Uterus (tissue), 3 donors: ENCODE measurements at regions not wholly inside any gene's neighbourhood (a gene's known extent, or its start where the extent isn't known, plus 50 kb on each side); places are given as distances from the start of the nearest gene placed in this dataset.
A peak's percentile ranks its signal among the peaks of the same experiment; 100 is the strongest.

ENCODE experiments used
- DNase-seq, 2 donors: peaks; one replicate each; pipeline ENCODE4 v3.0.0-alpha.2; 2019 to 2020
- H3K27ac ChIP-seq, 2 donors: fragments of 200-600 bp; sonication (generic); 1 replicate in 1 of 2; 2 replicates in 1 of 2; pipeline ENCODE4 v1.5.1; 2016 to 2018
- H3K27me3 ChIP-seq, 2 donors: fragments of 200-600 bp; sonication (generic); one replicate each; pipeline ENCODE4 v1.5.1; 2018 to 2019; ENCODE audit warnings: control low read depth in 1 of 2
- H3K36me3 ChIP-seq, 2 donors: fragments of 200-600 bp; sonication (generic); one replicate each; pipeline ENCODE4 v1.5.1; 2019; ENCODE audit warnings: control low read depth in 1 of 2
- H3K4me1 ChIP-seq, 2 donors: fragments of 200-600 bp; sonication (generic); one replicate each; pipeline ENCODE4 v1.5.1; 2018 to 2019; ENCODE audit warnings: control low read depth in 1 of 2
- H3K4me3 ChIP-seq, 2 donors: fragments of 200-600 bp; sonication (generic); 1 replicate in 1 of 2; 2 replicates in 1 of 2; pipeline ENCODE4 v1.5.1; 2018 to 2019; ENCODE audit warnings: mild to moderate bottlenecking in 1 of 2
- H3K9me3 ChIP-seq, 2 donors: fragments of 200-600 bp; sonication (generic); one replicate each; pipeline ENCODE4 v1.5.1; 2019; ENCODE audit warnings: control low read depth in 1 of 2
- POLR2A ChIP-seq, 2 donors: fragments of 450-650 bp; IDR thresholded peaks; one replicate each; pipeline ENCODE4 v1.6.1; 2016; ENCODE audit warnings: antibody characterized with exemption in 2 of 2, mild to moderate bottlenecking in 1 of 2, moderate library complexity in 1 of 2
- intact Hi-C: fragments of 100-400 bp; cut with DNase I; formaldehyde crosslinking; loops from one replicate; pipeline ENCODE4 v1.15.1; 2023; ENCODE audit warnings: low total_unique reads
- TF ChIP-seq, protein P1 (sequence below), 4 experiments: fragments of 200-600 bp in 2 of 4; fragments of 450-650 bp in 2 of 4; sonication (generic) in 2 of 4; IDR thresholded peaks; one replicate each; pipeline ENCODE4 v1.5.1; 2016 to 2019; ENCODE audit warnings: antibody characterized with exemption in 4 of 4, mild to moderate bottlenecking in 2 of 4, moderate library complexity in 1 of 4
- donor health status: DM: yes; HTN: yes; CAD: no.

DNA sequence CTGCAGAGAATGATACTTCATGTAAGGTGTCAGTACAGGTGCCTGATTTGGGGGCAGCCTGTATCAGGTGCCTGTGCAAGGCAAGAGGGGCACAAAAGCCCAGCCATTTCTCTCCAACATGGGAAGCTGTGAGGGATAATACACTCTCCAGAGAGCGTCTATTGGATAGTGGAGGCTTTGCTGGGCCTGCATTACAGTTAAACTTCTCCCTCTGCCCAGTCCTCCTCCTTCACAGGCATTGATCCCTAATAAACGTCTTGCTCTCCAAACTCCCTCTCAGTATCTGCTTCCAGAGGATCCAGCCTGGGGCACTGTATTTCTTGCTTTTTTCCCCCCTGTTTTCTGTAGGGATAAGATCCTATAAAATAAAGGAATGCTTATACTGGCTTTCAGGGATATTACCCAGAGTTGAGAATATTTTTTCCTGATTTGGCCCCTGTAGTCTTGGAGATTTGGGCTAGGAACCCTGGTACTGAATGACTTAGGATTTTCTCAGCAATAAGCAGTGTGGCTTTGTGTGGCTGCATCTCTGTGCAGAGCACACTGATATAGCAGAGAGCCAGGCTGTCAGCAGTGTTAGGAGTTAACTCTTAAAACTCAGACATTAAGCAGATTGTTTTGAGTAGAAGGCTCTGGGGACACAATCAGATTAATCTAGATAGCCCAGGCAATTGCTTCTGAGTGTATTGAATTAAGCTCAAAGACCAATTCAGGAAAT is 330.6 kb downstream of the CYRIA start:
- H3K27ac ChIP-seq = no peak overlapping the region
- H3K36me3 ChIP-seq = no peaks in the 10 kb centered on the region
- H3K9me3 ChIP-seq = no peaks in the 10 kb centered on the region
- intact Hi-C loops = no loop called here
- no peaks in the 10 kb centered on the region for H3K27me3 ChIP-seq
- no peak for DNase-seq
- TF ChIP-seq, protein P1, sequence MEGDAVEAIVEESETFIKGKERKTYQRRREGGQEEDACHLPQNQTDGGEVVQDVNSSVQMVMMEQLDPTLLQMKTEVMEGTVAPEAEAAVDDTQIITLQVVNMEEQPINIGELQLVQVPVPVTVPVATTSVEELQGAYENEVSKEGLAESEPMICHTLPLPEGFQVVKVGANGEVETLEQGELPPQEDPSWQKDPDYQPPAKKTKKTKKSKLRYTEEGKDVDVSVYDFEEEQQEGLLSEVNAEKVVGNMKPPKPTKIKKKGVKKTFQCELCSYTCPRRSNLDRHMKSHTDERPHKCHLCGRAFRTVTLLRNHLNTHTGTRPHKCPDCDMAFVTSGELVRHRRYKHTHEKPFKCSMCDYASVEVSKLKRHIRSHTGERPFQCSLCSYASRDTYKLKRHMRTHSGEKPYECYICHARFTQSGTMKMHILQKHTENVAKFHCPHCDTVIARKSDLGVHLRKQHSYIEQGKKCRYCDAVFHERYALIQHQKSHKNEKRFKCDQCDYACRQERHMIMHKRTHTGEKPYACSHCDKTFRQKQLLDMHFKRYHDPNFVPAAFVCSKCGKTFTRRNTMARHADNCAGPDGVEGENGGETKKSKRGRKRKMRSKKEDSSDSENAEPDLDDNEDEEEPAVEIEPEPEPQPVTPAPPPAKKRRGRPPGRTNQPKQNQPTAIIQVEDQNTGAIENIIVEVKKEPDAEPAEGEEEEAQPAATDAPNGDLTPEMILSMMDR (IDR thresholded peaks at IDR 0.05) = no peak
- no peak for TF ChIP-seq POLR2A (IDR thresholded peaks at IDR 0.05)
- no peaks in the 10 kb centered on the region for H3K4me1 ChIP-seq
- H3K4me3 ChIP-seq = no peak overlapping the region

DNA sequence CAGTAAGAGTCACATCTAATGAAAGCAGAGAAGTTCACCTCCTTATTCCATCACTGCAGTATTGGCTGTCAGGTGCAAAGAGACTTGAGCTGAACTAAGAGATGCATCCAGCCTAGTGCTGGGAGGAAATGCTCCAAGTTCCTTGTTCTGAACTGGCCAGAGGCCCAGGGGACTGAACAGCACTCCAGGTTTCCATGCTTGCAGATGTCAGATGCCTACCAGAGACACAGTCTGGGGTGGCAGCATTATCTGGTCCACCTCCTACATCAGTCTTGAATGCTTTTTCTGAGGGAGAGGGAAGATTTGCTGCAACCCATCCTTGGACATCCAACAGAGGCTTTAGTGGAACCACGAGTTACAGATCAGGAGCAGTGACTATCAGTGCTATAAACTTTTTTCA is 331.3 kb downstream of the CYRIA start:
- H3K9me3 ChIP-seq = no peaks in the 10 kb centered on the region
- TF ChIP-seq POLR2A (IDR thresholded peaks at IDR 0.05) = no peak
- TF ChIP-seq, protein P1 (IDR thresholded peaks at IDR 0.05) = no peak
- H3K27me3 ChIP-seq = no peaks in the 10 kb centered on the region
- no peaks in the 10 kb centered on the region for H3K4me1 ChIP-seq
- H3K36me3 ChIP-seq = no peaks in the 10 kb centered on the region
- no peak overlapping the region for H3K4me3 ChIP-seq
- intact Hi-C loops = no loop called here
- DNase-seq = no peak
- no peak overlapping the region for H3K27ac ChIP-seq

DNA sequence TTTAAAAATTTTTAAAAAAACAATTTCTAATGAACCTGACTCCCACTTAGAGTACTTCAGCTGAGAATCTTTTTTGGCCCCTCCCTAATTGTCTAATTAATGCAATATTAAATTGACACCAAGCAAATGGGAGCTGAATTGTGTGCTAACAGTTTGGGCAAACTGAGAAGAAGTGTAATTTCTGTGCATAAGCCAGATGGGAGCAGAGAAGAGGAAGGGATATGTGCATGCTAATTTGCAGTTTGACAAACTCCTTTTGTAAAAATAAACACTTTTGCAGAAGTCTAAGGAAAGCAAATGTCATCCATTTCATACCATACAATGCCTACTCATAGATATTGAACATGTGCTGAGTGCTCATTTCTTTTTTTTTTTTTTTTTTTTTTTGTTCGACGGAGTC is 332.0 kb downstream of the CYRIA start:
- no peak for TF ChIP-seq POLR2A (IDR thresholded peaks at IDR 0.05)
- TF ChIP-seq, protein P1 (IDR thresholded peaks at IDR 0.05) = no peak
- no peak for DNase-seq
- H3K36me3 ChIP-seq = no peaks in the 10 kb centered on the region
- intact Hi-C loops = no loop called here
- H3K27ac ChIP-seq = no peak overlapping the region
- no peaks in the 10 kb centered on the region for H3K9me3 ChIP-seq
- no peaks in the 10 kb centered on the region for H3K4me1 ChIP-seq
- H3K4me3 ChIP-seq = no peak overlapping the region
- no peaks in the 10 kb centered on the region for H3K27me3 ChIP-seq

DNA sequence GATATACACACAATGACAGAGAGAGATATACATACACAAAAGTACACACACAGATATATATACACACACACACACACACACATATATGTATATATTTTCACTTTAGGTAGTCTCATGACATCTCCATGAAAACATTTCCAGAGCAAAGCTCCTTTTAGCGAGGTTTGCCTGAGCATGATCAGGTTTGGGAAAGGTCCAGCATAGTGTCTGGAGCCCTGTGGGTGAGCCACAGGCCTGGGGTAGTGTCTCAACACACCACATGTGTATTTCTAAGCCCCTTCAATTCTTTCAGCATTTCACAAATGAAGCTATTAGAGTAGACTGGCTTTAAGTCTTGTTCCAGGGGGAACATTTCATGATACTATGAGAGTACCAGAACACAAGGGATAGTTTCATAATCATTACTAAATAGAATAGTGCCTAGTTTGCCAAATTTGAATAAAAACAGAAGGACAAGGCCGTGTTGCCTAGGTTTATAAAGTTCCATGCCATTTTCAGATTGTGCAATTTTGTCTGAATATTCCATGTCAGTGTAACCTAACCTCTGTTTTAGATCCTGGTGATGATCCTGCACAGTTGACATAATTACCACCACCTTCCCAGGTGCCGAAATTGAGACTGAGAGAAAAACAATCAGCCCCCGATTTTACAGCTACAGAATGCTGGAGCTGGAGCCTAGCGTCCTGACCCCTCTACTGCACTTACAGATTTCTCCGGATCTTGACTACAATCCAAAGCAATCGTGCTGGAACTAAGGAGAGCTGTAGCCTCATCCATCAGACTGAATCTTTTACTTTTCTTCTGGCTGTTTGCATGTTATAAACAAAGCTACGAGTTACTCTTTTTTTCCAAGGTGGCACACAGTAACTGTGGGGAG is 332.7 kb downstream of the CYRIA start:
- H3K9me3 ChIP-seq = no peaks in the 10 kb centered on the region
- TF ChIP-seq, protein P1 (IDR thresholded peaks at IDR 0.05) = no peak
- no peak for DNase-seq

DNA sequence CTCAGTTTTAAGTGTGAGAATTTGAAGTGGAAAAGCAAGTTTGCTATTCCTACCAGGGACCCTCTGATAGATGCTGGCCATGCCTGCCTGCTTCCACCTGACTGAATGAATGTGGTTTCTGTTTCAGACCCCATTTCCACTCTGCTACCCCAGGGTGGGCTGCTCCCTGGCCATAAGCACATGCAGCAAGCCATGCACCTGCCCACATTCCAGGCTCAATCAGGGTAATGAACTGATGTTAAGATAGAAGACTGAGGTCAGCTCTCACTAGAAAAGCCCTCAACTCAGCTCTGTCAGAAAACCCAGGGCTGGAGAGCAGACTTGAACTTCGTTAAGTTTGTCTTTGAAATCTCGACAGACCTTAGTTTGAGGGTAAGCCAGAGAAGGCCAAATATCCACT is 333.9 kb downstream of the CYRIA start:
- TF ChIP-seq POLR2A (IDR thresholded peaks at IDR 0.05) = no peak
- TF ChIP-seq, protein P1 (IDR thresholded peaks at IDR 0.05) = no peak
- no peaks in the 10 kb centered on the region for H3K36me3 ChIP-seq
- H3K4me1 ChIP-seq = no peaks in the 10 kb centered on the region
- no peaks in the 10 kb centered on the region for H3K9me3 ChIP-seq
- no peak overlapping the region for H3K27ac ChIP-seq
- intact Hi-C loops = no loop called here
- H3K27me3 ChIP-seq = no peaks in the 10 kb centered on the region
- no peak overlapping the region for H3K4me3 ChIP-seq
- no peak for DNase-seq

More for the DNA sequence above, 332.7 kb downstream of the CYRIA start:
- Histone ChIP-seq H3K4me1 (no peaks in the 10 kb centered on the region), H3K36me3 (no peaks in the 10 kb centered on the region), H3K27ac (peak overlapping the region in 1 of 2 donors; percentile 36), H3K4me3 (no peak overlapping the region), H3K27me3 (no peaks in the 10 kb centered on the region)
- intact Hi-C loops = no loop called here
